Gastrocnemius medialis (tissue), 4 donors: ENCODE measurements at regions not wholly inside any gene's neighbourhood (a gene's known extent, or its start where the extent isn't known, plus 50 kb on each side); places are given as distances from the start of the nearest gene placed in this dataset.

Experiments used
- ATAC-seq, 2 donors: fragments of 150-250 bp; one replicate each; pipeline ENCODE4 v1.9.1; 2016
- DNase-seq, 2 donors: peaks; one replicate each; pipeline ENCODE4 v3.0.0-alpha.2; 2019
- H3K27ac ChIP-seq, 4 donors: fragments of 200-600 bp; sonication (generic); 1 replicate in 1 of 4; 2 replicates in 3 of 4; pipeline ENCODE4 v1.5.1; 2016 to 2018; ENCODE audit warnings: mild to moderate bottlenecking in 2 of 4, moderate library complexity in 1 of 4
- H3K27me3 ChIP-seq, 3 donors: fragments of 200-600 bp; sonication (generic) in 2 of 3; 1 replicate in 1 of 3; 2 replicates in 2 of 3; pipeline versions ENCODE4 v1.5.1 to v1.6.0; 2016 to 2019; ENCODE audit warnings: mild to moderate bottlenecking in 1 of 3, moderate library complexity in 1 of 3
- H3K36me3 ChIP-seq, 2 donors: fragments of 200-600 bp; sonication (generic) in 1 of 2; one replicate each; pipeline ENCODE4 v1.5.1; 2017 to 2018
- H3K4me1 ChIP-seq, 2 donors: fragments of 200-600 bp; sonication (generic) in 1 of 2; one replicate each; pipeline ENCODE4 v1.5.1; 2016 to 2017; ENCODE audit warnings: mild to moderate bottlenecking in 2 of 2
- H3K4me3 ChIP-seq, 4 donors: fragments of 200-600 bp; sonication (generic) in 3 of 4; 1 replicate in 1 of 4; 2 replicates in 3 of 4; pipeline ENCODE4 v1.5.1; 2016 to 2019; ENCODE audit warnings: mild to moderate bottlenecking in 2 of 4
- H3K9me3 ChIP-seq, 3 donors: fragments of 200-600 bp; sonication (generic) in 2 of 3; 1 replicate in 1 of 3; 2 replicates in 2 of 3; pipeline ENCODE4 v1.5.1; 2016 to 2019
- POLR2A ChIP-seq, 2 donors: fragments of 450-650 bp; IDR thresholded peaks; one replicate each; pipeline ENCODE4 v1.6.1; 2017; ENCODE audit warnings: antibody characterized with exemption in 2 of 2, mild to moderate bottlenecking in 2 of 2, moderate library complexity in 2 of 2
- in situ Hi-C, 4 donors: fragments of 200-750 bp; cut with MboI; loops; one replicate each; pipeline versions ENCODE4 v1.15.0 to v1.8.0; 2017; ENCODE audit warnings: low sequenced_read_pairs in 4 of 4
- intact Hi-C: fragments of 100-400 bp; cut with DNase I; formaldehyde crosslinking; loops from one replicate; pipeline ENCODE4 v1.15.1; 2023; ENCODE audit warnings: low total_unique reads
- TF ChIP-seq, protein P1 (sequence below), 5 experiments: fragments of 450-650 bp in 3 of 5; fragments of 200-600 bp in 2 of 5; sonication (generic) in 2 of 5; IDR thresholded peaks in 4 of 5; conservative IDR thresholded peaks in 1 of 5; 1 replicate in 4 of 5; 2 replicates in 1 of 5; pipeline ENCODE4 v1.5.1; 2016 to 2019; ENCODE audit warnings: antibody characterized with exemption in 5 of 5, mild to moderate bottlenecking in 3 of 5, moderate library complexity in 3 of 5

DNA sequence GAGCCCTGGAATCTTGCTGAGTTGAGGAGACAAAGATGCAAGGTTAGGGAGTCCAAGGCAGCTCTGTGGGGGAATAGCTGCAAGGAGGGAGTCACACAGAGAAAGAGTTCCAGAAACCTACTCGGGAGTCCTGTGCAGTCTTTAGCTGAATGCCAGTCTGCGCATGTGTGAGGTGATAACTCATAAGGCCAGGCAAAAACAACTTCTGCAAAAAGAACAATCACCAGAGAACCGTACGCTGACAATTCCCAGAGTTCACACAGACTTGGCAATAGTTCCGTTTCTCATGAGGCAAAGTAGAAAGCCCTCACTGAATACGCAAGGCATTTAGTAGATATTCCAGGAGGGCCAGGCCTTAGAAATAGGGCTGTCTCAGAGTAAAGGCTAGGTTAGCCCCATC is 135.2 kb upstream of the TAB2 start:
- in situ Hi-C loops (no loop called here), intact Hi-C loops (no loop called here)
- ATAC-seq = no peak
- H3K27ac ChIP-seq = no peak overlapping the region
- no peaks in the 10 kb centered on the region for H3K9me3 ChIP-seq
- no peaks in the 10 kb centered on the region for H3K36me3 ChIP-seq
- no peaks in the 10 kb centered on the region for H3K4me1 ChIP-seq
- no peak for DNase-seq
- no peak overlapping the region for H3K4me3 ChIP-seq
- no peaks in the 10 kb centered on the region for H3K27me3 ChIP-seq
- no peak for TF ChIP-seq POLR2A (IDR thresholded peaks at IDR 0.05)
- TF ChIP-seq, protein P1, sequence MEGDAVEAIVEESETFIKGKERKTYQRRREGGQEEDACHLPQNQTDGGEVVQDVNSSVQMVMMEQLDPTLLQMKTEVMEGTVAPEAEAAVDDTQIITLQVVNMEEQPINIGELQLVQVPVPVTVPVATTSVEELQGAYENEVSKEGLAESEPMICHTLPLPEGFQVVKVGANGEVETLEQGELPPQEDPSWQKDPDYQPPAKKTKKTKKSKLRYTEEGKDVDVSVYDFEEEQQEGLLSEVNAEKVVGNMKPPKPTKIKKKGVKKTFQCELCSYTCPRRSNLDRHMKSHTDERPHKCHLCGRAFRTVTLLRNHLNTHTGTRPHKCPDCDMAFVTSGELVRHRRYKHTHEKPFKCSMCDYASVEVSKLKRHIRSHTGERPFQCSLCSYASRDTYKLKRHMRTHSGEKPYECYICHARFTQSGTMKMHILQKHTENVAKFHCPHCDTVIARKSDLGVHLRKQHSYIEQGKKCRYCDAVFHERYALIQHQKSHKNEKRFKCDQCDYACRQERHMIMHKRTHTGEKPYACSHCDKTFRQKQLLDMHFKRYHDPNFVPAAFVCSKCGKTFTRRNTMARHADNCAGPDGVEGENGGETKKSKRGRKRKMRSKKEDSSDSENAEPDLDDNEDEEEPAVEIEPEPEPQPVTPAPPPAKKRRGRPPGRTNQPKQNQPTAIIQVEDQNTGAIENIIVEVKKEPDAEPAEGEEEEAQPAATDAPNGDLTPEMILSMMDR (IDR thresholded peaks at IDR 0.05 in 4 of 5, conservative IDR thresholded peaks at IDR 0.05 in 1 of 5) = no peak

DNA sequence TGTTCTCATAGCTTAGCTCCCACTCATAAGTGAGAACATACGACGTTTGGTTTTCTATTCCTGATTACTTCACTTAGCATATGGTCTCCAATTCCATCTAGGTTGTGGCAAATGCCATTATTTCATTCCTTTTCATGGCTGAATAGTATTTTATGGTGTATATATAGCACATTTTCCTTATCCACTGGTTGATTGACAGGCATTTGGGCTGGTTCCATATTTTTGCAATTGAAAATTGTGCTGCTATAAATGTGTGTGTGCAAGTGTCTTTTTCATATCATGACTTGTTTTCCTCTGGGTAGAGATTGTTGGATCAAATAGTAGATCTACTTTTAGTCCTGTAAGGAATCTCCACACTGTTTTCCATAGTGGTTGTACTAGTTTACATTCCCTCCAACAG is 133.0 kb upstream of the TAB2 start:
- Histone ChIP-seq H3K4me3 (no peak overlapping the region), H3K9me3 (no peaks in the 10 kb centered on the region), H3K27ac (no peak overlapping the region), H3K27me3 (no peaks in the 10 kb centered on the region), H3K36me3 (no peaks in the 10 kb centered on the region), H3K4me1 (no peaks in the 10 kb centered on the region)
- ATAC-seq (no peak), DNase-seq (no peak)
- intact Hi-C loops = no loop called here
- TF ChIP-seq, protein P1 (IDR thresholded peaks at IDR 0.05 in 4 of 5, conservative IDR thresholded peaks at IDR 0.05 in 1 of 5) = no peak
- no peak for TF ChIP-seq POLR2A (IDR thresholded peaks at IDR 0.05)
- in situ Hi-C loops = no loop called here

DNA sequence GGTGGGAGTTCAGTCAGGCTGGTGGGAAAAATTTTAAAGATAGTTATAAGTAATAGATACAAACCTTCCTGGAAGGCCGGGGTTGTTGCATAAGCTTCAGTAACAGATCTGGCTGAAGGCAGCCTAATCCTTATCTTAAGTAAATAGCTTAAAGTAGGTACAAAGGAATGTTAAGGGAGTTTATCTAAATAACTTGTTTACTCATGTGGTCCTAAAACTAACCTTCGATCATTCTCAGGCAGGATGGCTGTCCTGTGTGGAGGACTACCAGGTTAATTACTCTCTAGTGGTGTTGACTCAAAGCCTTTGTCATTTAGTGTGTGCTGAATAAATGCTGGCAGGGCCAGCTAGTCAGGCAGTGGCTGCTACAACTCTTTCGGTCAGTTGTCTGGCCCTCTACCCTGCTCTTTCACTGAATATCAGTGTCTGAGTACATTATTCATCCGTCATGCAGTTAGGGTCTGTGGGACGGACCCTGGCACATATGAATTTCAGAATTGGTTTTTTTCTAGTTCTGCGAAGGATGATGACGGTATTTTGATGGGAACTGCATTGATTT is 131.6 kb upstream of the TAB2 start:
- intact Hi-C loops (no loop called here), in situ Hi-C loops (no loop called here)
- Histone ChIP-seq H3K36me3 (no peaks in the 10 kb centered on the region), H3K27me3 (no peaks in the 10 kb centered on the region), H3K4me1 (no peaks in the 10 kb centered on the region), H3K9me3 (no peaks in the 10 kb centered on the region), H3K4me3 (no peak overlapping the region), H3K27ac (no peak overlapping the region)
- ATAC-seq (no peak), DNase-seq (no peak)
- TF ChIP-seq, protein P1 (IDR thresholded peaks at IDR 0.05 in 4 of 5, conservative IDR thresholded peaks at IDR 0.05 in 1 of 5) = no peak
- no peak for TF ChIP-seq POLR2A (IDR thresholded peaks at IDR 0.05)

DNA sequence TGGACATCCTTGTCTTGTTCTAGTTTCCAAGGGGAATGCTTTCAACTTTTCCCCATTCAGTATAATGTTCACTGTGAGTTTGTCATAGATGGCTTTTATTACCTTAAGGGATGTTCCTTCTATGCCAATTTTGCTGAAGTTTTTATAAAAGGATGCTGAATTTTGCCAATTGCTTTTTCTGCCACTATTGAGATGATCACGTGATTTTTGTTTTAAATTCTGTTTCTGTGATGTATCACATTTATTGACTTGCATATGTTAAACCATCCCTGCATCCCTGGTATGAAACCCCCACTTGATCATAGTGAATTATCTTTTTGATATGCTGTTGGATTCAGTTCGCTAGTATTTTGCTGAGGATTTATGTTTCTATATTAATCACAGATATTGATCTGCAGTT is 130.6 kb upstream of the TAB2 start:
- in situ Hi-C loops = no loop called here
- no peak for TF ChIP-seq POLR2A (IDR thresholded peaks at IDR 0.05)
- TF ChIP-seq, protein P1 (IDR thresholded peaks at IDR 0.05 in 4 of 5, conservative IDR thresholded peaks at IDR 0.05 in 1 of 5) = no peak
- no peaks in the 10 kb centered on the region for H3K27me3 ChIP-seq
- H3K9me3 ChIP-seq = no peaks in the 10 kb centered on the region
- no peaks in the 10 kb centered on the region for H3K4me1 ChIP-seq
- DNase-seq = no peak
- no peak for ATAC-seq
- no peak overlapping the region for H3K27ac ChIP-seq
- no peak overlapping the region for H3K4me3 ChIP-seq
- H3K36me3 ChIP-seq = no peaks in the 10 kb centered on the region
- intact Hi-C loops = no loop called here

DNA sequence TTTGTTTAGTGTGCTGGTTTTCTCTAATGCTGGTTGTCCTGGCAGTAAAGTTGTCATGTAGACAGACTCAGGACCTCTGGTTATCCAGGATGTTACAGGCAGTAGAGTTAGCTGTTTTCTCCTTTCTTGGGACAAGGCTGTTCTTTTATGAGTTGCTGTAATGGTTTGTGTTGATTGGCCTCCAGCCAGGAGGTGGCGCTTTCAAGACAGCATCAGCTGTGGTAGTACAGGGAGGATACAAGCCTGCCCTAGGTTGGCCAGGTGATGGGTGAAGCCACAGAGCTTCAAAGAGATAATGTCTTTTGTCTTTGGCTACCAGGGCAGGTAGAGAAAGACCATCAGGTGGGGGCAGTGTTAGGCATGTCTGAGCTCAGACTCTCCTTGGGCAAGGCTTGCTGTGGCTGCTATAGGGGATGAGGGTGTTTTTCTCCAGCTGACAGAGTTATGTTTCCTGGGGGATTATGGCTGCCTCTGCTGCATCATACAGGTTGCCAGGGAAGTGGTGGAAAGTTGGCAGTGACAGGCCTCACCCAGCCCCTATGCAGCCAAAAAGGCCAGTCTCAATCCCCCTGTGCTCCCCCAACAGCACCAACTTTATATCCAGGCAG is 127.2 kb upstream of the TAB2 start:
- H3K36me3 ChIP-seq = no peaks in the 10 kb centered on the region
- H3K27ac ChIP-seq = no peak overlapping the region
- DNase-seq (no peak), ATAC-seq (no peak)
- intact Hi-C loops (no loop called here), in situ Hi-C loops (no loop called here)
- TF ChIP-seq, protein P1 (IDR thresholded peaks at IDR 0.05 in 4 of 5, conservative IDR thresholded peaks at IDR 0.05 in 1 of 5) = no peak
- TF ChIP-seq POLR2A (IDR thresholded peaks at IDR 0.05) = no peak
- H3K4me1 ChIP-seq = no peaks in the 10 kb centered on the region
- no peak overlapping the region for H3K4me3 ChIP-seq
- no peaks in the 10 kb centered on the region for H3K27me3 ChIP-seq
- H3K9me3 ChIP-seq = no peaks in the 10 kb centered on the region
